Fibroblast of mammary gland (primary cell): ENCODE measurements at regions not wholly inside any gene's neighbourhood (a gene's known extent, or its start where the extent isn't known, plus 50 kb on each side); places are given as distances from the start of the nearest gene placed in this dataset.

Experiments used
- DNase-seq: peaks from one replicate; pipeline ENCODE4 v3.0.0-alpha.2; 2010; ENCODE audit warnings: low read depth
- H3K4me3 ChIP-seq: 2 replicates; pipeline ENCODE4 v1.5.1; 2011; ENCODE audit warnings: low read depth, mild to moderate bottlenecking, low read length, moderate library complexity; ENCODE audit not compliant: control insufficient read depth
- CTCF ChIP-seq: conservative IDR thresholded peaks from 2 replicates; pipeline ENCODE4 v1.5.1; 2011; ENCODE audit warnings: low read depth, low read length, inconsistent platforms; ENCODE audit not compliant: control insufficient read depth, insufficient read depth

DNA sequence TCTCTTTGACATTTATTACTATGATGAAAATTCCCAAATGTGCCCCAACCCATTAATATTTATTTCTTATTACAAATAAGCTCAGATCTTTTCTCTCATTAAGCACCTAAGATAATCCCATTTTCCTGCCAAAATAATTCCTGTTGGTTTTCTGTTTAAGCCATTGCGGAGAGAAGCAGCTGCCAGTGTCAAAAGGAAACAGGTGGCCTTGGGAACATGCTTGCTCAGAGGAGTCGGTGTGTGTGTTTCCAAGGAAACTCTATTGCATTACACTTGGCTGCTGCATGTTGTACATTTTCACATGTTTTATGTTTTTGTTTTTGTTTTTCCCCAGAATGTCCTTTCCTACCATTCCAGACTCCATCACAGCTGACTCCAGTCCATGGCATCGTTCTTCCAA is 56.4 kb downstream of the CD24 start:
- DNase-seq = no peak
- H3K4me3 ChIP-seq = no peak overlapping the region
- TF ChIP-seq CTCF = no peak

DNA sequence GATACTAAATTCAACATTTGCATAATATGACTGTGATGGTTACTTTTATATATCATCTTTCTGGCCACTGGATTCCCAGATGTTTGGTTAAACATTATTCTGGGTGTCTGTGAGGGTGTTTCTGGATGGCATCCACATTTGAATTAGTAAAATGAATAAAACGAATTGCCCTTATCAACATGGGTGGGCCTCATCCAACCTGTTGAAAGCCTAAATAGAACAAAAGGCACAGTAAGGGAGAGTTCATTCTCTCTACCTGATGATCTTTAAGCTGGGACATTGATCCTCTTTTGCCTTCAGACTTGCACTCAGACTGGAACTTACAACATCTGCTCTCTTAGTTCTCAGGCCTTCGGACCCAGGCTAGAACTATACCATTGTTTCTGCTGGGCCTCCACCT is 57.6 kb downstream of the CD24 start:
- TF ChIP-seq CTCF = no peak
- DNase-seq = no peak
- no peak overlapping the region for H3K4me3 ChIP-seq

- TF ChIP-seq CTCF = no peak
- no peak overlapping the region for H3K4me3 ChIP-seq
- no peak for DNase-seq
Observed at GRCh38 chr6:106913676-106914280, 60.8 kb downstream of the CD24 start.

DNA sequence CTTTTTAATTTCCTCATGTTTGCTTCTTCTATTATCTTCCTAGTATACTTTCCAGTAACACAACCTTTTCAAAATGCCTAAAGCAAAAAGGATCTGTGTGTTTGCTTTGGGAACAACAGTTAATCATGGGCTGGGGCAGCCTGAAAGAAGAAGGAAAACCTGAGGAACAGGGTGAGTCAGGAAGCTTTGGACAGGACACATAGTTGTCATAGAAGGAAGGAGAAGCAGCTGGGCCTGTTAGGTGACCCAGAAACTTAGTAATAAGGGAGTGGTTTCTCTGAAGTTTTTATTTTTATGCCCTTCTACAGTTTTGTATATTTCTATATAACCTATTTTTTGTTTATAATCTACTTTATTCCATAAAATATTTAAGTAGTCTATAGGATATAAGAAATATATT is 61.4 kb downstream of the CD24 start:
- DNase-seq = no peak

GRCh38 chr6:106912091-106912490 is 62.4 kb downstream of the CD24 start:
- TF ChIP-seq CTCF = no peak
- DNase-seq = no peak
- H3K4me3 ChIP-seq = no peak overlapping the region

More for the DNA sequence above, 61.4 kb downstream of the CD24 start:
- no peak for TF ChIP-seq CTCF
- H3K4me3 ChIP-seq = no peak overlapping the region

DNA sequence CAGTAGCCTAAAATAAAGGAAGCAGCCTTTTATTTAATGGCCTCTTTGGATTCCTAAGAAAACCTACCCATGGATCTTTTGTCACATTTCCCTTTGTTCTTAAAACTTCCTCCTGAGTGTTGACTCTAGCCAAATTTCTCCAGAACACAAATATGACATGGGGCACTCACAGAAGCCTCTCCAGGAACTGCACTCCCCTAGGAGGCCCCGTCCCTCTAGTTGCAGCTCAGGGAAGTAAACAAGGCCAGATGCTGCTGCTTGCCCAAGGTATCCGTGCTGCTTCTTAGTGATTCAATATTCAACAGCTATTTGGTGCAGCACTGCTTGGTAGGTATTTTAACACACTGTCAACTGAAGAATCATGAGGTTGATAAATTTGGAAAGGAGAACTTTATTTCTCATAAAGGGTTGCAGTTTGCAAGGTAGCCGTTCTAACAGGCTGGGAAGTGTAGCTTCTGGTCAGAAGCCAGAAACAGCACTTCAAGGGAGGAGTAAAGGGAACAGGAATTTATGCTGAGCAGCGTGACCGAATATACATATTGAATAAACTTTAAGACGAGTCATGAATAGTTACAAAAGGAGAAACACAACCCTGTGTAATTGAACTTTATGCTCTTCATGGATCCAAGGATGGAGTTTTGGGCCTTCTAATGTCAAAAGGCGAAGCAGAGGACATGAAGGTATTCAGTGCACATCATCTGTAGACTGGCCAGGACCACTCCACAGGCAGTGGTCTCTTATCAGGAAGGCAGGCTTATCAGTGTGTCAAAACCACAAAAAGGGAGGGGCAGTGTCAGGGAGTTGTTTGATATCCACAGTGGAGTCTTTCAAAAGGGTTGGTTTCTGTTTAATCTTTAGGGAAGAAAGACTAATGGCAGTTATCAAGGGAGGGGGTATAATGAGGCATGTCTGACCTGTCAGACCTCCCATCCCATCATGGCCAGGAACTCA is 63.3 kb downstream of the CD24 start:
- TF ChIP-seq CTCF = no peak

More for the DNA sequence above, 63.3 kb downstream of the CD24 start:
- H3K4me3 ChIP-seq = no peak overlapping the region
- no peak for DNase-seq
